ENCODE measurements at regions not wholly inside any gene's neighbourhood (a gene's known extent, or its start where the extent isn't known, plus 50 kb on each side); places are given as distances from the start of the nearest gene placed in this dataset.

DNA sequence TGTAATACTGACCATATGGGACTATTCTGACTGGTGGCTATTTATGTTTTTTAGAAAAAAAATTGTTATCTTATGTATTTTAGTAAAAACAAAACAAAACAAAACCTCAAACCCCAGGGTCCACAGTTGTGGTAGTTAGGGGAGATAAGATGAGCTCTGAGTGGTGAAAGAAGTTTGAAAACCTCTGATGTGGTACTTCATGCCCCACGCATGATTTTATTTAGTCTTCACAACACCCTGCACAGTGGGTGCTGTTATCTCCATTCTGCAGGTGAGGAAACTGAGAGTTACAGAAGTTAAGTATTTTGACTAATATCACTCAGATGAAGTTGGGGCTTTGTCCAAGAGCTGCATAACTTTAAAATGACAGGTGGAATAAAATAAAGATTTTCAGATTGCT lies 230.6 kb upstream of the TRPC5 start:
- no peak for DNase-seq
- Histone ChIP-seq H3K9me3 (ENCODE audit: control insufficient read depth, low read length) (no peaks in the 10 kb centered on the region), H3K18ac (ENCODE audit: low read depth in 1 of 2, low read length in 2 of 2) (no peak overlapping the region), H3K36me3 (ENCODE audit: control insufficient read depth in 1 of 2, insufficient read depth in 2 of 2, low read depth in 1 of 2, low read length in 2 of 2) (no peaks in the 10 kb centered on the region), H2AFZ (ENCODE audit: low read depth, low read length) (no peak overlapping the region), H3K27me3 (ENCODE audit: control insufficient read depth in 1 of 2, insufficient read depth in 1 of 2, low read length in 2 of 2) (peaks cover 0 to 12% of the 10 kb centered on the region in 2 experiments), H3K27ac (ENCODE audit: low read length, poor library complexity, severe bottlenecking) (no peak overlapping the region), H3K9ac (ENCODE audit: low read length) (no peak overlapping the region), H3K79me1 (replicated peaks; ENCODE audit: low read length, poor library complexity, severe bottlenecking) (no peaks in the 10 kb centered on the region), H3K4ac (ENCODE audit: low read depth in 1 of 2, low read length in 2 of 2) (no peak overlapping the region), H2AK5ac (ENCODE audit: low read length, severe bottlenecking) (no peak overlapping the region), H2BK5ac (ENCODE audit: low read depth, low read length, poor library complexity, severe bottlenecking) (no peak overlapping the region), H3K4me2 (ENCODE audit: low read length, poor library complexity, severe bottlenecking) (no peak overlapping the region), H3K23ac (ENCODE audit: low read length in 2 of 2) (no peak overlapping the region), H2BK120ac (ENCODE audit: low read depth, low read length) (no peak overlapping the region), H3K4me3 (ENCODE audit: insufficient read depth in 1 of 2, low read depth in 1 of 2, low read length in 2 of 2) (no peak overlapping the region), H3K14ac (ENCODE audit: low read length in 2 of 2) (no peak overlapping the region), H4K91ac (ENCODE audit: low read length) (no peak overlapping the region), H2BK12ac (ENCODE audit: low read length in 2 of 2) (no peak overlapping the region), H2BK15ac (ENCODE audit: low read depth, poor library complexity, severe bottlenecking) (no peak overlapping the region), H3K4me1 (ENCODE audit: control insufficient read depth, insufficient read depth, low read depth, low read length) (no peaks in the 10 kb centered on the region), H4K8ac (ENCODE audit: low read length) (no peak overlapping the region)
- WGBS: no CpG with 5 or more reads among the region's 1 CpG

DNA sequence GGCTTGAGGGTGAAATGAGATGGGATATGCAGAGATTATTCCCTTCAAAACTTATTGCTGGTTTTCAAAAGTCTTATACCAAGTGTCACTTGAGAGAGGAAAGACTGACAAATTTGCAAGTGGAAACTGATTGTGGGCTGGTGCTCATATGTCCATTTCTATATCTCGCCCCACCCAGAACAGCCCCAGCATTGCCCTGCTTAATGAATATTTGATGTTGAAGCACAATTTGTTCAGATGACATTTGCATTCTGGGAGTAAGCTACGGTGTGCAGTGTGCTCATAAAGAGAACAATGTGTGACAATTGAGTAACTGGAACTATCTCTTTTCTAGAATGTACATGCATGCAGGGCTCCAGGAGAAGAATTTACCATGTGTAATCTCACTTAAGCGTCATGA lies 223.5 kb upstream of the TRPC5 start:
- no peak overlapping the region for H3K4ac ChIP-seq (ENCODE audit: low read depth in 1 of 2, low read length in 2 of 2)
- no peak for DNase-seq
- H3K79me1 ChIP-seq (replicated peaks; ENCODE audit: low read length, poor library complexity, severe bottlenecking): no peaks in the 10 kb centered on the region
- no peak overlapping the region for H3K9ac ChIP-seq (ENCODE audit: low read length)
- no peak overlapping the region for H2AFZ ChIP-seq (ENCODE audit: low read depth, low read length)
- no peak overlapping the region for H2AK5ac ChIP-seq (ENCODE audit: low read length, severe bottlenecking)
- no peak overlapping the region for H3K18ac ChIP-seq (ENCODE audit: low read depth in 1 of 2, low read length in 2 of 2)
- H3K9me3 ChIP-seq (ENCODE audit: control insufficient read depth, low read length): no peaks in the 10 kb centered on the region
- H4K91ac ChIP-seq (ENCODE audit: low read length): no peak overlapping the region
- H2BK120ac ChIP-seq (ENCODE audit: low read depth, low read length): no peak overlapping the region
- H3K23ac ChIP-seq (ENCODE audit: low read length in 2 of 2): no peak overlapping the region
- no peak overlapping the region for H3K27ac ChIP-seq (ENCODE audit: low read length, poor library complexity, severe bottlenecking)
- H3K36me3 ChIP-seq (ENCODE audit: control insufficient read depth in 1 of 2, insufficient read depth in 2 of 2, low read depth in 1 of 2, low read length in 2 of 2): no peaks in the 10 kb centered on the region
- no peak overlapping the region for H2BK15ac ChIP-seq (ENCODE audit: low read depth, poor library complexity, severe bottlenecking)
- 95% methylated on average over 2 of the region's 3 CpGs for WGBS
- no peak overlapping the region for H3K4me3 ChIP-seq (ENCODE audit: insufficient read depth in 1 of 2, low read depth in 1 of 2, low read length in 2 of 2)
- no peak overlapping the region for H3K4me2 ChIP-seq (ENCODE audit: low read length, poor library complexity, severe bottlenecking)
- no peak overlapping the region for H3K14ac ChIP-seq (ENCODE audit: low read length in 2 of 2)
- no peak overlapping the region for H2BK12ac ChIP-seq (ENCODE audit: low read length in 2 of 2)
- peaks cover 0 to 19% of the 10 kb centered on the region in 2 experiments for H3K27me3 ChIP-seq (ENCODE audit: control insufficient read depth in 1 of 2, insufficient read depth in 1 of 2, low read length in 2 of 2)
- H2BK5ac ChIP-seq (ENCODE audit: low read depth, low read length, poor library complexity, severe bottlenecking): no peak overlapping the region
- no peak overlapping the region for H4K8ac ChIP-seq (ENCODE audit: low read length)
- H3K4me1 ChIP-seq (ENCODE audit: control insufficient read depth, insufficient read depth, low read depth, low read length): no peaks in the 10 kb centered on the region

DNA sequence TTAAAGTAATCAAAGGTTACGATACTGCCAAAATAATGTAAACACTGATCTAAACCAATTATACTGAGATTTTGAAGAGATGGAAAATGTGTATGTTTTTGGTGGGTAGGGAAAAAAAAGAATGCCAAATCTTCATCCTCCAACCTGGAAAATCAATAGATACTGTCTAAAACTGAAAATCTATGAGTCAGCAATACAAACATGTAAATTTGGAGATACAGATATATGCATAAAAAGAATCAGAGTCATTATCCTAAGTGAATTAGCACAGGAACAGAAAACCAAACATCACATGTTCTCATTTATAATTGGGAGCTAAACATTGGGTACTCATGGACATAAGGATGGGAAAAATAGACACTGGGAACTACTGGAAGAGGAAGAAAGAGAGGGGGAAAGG lies 197.4 kb upstream of the TRPC5 start:
- no peak overlapping the region for H4K91ac ChIP-seq (ENCODE audit: low read length)
- no peak overlapping the region for H3K4me2 ChIP-seq (ENCODE audit: low read length, poor library complexity, severe bottlenecking)
- no peak overlapping the region for H3K4me3 ChIP-seq (ENCODE audit: insufficient read depth in 1 of 2, low read depth in 1 of 2, low read length in 2 of 2)
- H2AK5ac ChIP-seq (ENCODE audit: low read length, severe bottlenecking): no peak overlapping the region
- no peaks in the 10 kb centered on the region for H3K4me1 ChIP-seq (ENCODE audit: control insufficient read depth, insufficient read depth, low read depth, low read length)
- no peaks in the 10 kb centered on the region for H3K9me3 ChIP-seq (ENCODE audit: control insufficient read depth, low read length)
- H3K14ac ChIP-seq (ENCODE audit: low read length in 2 of 2): no peak overlapping the region
- H3K27ac ChIP-seq (ENCODE audit: low read length, poor library complexity, severe bottlenecking): no peak overlapping the region
- H2BK12ac ChIP-seq (ENCODE audit: low read length in 2 of 2): no peak overlapping the region
- H3K27me3 ChIP-seq (ENCODE audit: control insufficient read depth in 1 of 2, insufficient read depth in 1 of 2, low read length in 2 of 2): peaks cover 0 to 12% of the 10 kb centered on the region in 2 experiments
- no peak overlapping the region for H3K18ac ChIP-seq (ENCODE audit: low read depth in 1 of 2, low read length in 2 of 2)
- H2BK5ac ChIP-seq (ENCODE audit: low read depth, low read length, poor library complexity, severe bottlenecking): no peak overlapping the region
- no peak overlapping the region for H3K23ac ChIP-seq (ENCODE audit: low read length in 2 of 2)
- no peak overlapping the region for H2AFZ ChIP-seq (ENCODE audit: low read depth, low read length)
- H3K79me1 ChIP-seq (replicated peaks; ENCODE audit: low read length, poor library complexity, severe bottlenecking): no peaks in the 10 kb centered on the region
- DNase-seq: no peak
- no CpG with 5 or more reads among the region's 1 CpG for WGBS
- no peak overlapping the region for H3K9ac ChIP-seq (ENCODE audit: low read length)
- H4K8ac ChIP-seq (ENCODE audit: low read length): no peak overlapping the region
- no peak overlapping the region for H3K4ac ChIP-seq (ENCODE audit: low read depth in 1 of 2, low read length in 2 of 2)
- no peak overlapping the region for H2BK120ac ChIP-seq (ENCODE audit: low read depth, low read length)
- H2BK15ac ChIP-seq (ENCODE audit: low read depth, poor library complexity, severe bottlenecking): no peak overlapping the region
- no peaks in the 10 kb centered on the region for H3K36me3 ChIP-seq (ENCODE audit: control insufficient read depth in 1 of 2, insufficient read depth in 2 of 2, low read depth in 1 of 2, low read length in 2 of 2)

DNA sequence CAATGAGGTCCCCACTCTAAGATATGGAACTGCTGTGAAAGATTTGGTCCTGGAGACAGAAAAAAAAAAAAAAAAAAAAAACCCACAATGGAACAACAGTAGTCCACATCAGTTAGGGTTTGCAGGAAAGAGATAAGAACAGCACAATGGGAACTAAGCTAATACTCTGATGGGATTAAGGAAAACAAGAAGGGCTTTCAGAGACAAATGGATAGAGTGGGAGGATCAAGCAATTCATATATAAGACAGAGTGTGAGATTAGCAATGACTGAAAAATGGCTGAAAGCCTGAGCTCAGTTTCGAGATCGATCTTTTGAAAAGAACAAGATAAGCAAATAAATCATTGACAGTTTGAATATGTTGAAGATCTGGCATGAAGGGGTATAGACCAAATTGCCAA lies 188.4 kb upstream of the TRPC5 start:
- Histone ChIP-seq H3K4me2 (ENCODE audit: low read length, poor library complexity, severe bottlenecking) (no peak overlapping the region), H2BK15ac (ENCODE audit: low read depth, poor library complexity, severe bottlenecking) (no peak overlapping the region), H2AK5ac (ENCODE audit: low read length, severe bottlenecking) (no peak overlapping the region), H3K27ac (ENCODE audit: low read length, poor library complexity, severe bottlenecking) (no peak overlapping the region), H2BK120ac (ENCODE audit: low read depth, low read length) (no peak overlapping the region), H3K23ac (ENCODE audit: low read length in 2 of 2) (no peak overlapping the region), H2AFZ (ENCODE audit: low read depth, low read length) (no peak overlapping the region), H3K4me3 (ENCODE audit: insufficient read depth in 1 of 2, low read depth in 1 of 2, low read length in 2 of 2) (no peak overlapping the region), H3K4me1 (ENCODE audit: control insufficient read depth, insufficient read depth, low read depth, low read length) (no peaks in the 10 kb centered on the region), H4K91ac (ENCODE audit: low read length) (no peak overlapping the region), H4K8ac (ENCODE audit: low read length) (no peak overlapping the region), H3K9me3 (ENCODE audit: control insufficient read depth, low read length) (no peaks in the 10 kb centered on the region), H3K27me3 (ENCODE audit: control insufficient read depth in 1 of 2, insufficient read depth in 1 of 2, low read length in 2 of 2) (peaks cover 0 to 12% of the 10 kb centered on the region in 2 experiments), H3K9ac (ENCODE audit: low read length) (no peak overlapping the region), H3K14ac (ENCODE audit: low read length in 2 of 2) (no peak overlapping the region), H3K18ac (ENCODE audit: low read depth in 1 of 2, low read length in 2 of 2) (no peak overlapping the region), H3K79me1 (replicated peaks; ENCODE audit: low read length, poor library complexity, severe bottlenecking) (no peaks in the 10 kb centered on the region), H2BK12ac (ENCODE audit: low read length in 2 of 2) (no peak overlapping the region), H3K36me3 (ENCODE audit: control insufficient read depth in 1 of 2, insufficient read depth in 2 of 2, low read depth in 1 of 2, low read length in 2 of 2) (no peaks in the 10 kb centered on the region), H2BK5ac (ENCODE audit: low read depth, low read length, poor library complexity, severe bottlenecking) (no peak overlapping the region), H3K4ac (ENCODE audit: low read depth in 1 of 2, low read length in 2 of 2) (no peak overlapping the region)
- DNase-seq: no peak
- 100% methylated on average over 1 of the region's 2 CpGs for WGBS
